GM21526 (cell line): ENCODE measurements at regions not wholly inside any gene's neighbourhood (a gene's known extent, or its start where the extent isn't known, plus 50 kb on each side); places are given as distances from the start of the nearest gene placed in this dataset.
"Not testable (repeated sequence)": the region's sequence is repeated elsewhere in the genome, so short reads cannot be mapped to it uniquely, and the experiment has no call there.

Experiments
- ATAC-seq: cut with Tn5 transposase; IDR thresholded peaks from one replicate; pipeline ENCODE4 v1.9.1; 2021; ENCODE audit warnings: moderate library complexity; ENCODE audit not compliant: unreplicated experiment, low FRiP score

DNA sequence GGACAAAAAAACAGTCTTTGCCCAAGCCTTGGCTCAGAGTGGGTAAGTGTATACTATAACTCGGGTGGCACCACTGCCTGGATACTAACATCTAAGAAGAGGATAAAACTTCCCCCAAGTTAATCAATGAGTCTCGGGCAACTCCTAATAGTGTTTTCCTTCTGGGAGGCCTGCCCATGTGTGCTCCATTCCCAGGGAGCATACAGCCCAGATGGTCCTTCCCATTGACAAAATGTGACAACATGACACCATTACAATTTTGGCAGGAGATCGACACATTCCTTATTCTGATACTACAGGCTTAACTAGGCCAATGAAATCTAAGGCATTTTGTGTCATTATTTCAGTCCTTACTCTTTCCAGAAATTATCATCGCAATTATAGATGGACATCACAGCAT lies 52.7 kb upstream of the CRIM1 start:
- no peak for ATAC-seq

DNA sequence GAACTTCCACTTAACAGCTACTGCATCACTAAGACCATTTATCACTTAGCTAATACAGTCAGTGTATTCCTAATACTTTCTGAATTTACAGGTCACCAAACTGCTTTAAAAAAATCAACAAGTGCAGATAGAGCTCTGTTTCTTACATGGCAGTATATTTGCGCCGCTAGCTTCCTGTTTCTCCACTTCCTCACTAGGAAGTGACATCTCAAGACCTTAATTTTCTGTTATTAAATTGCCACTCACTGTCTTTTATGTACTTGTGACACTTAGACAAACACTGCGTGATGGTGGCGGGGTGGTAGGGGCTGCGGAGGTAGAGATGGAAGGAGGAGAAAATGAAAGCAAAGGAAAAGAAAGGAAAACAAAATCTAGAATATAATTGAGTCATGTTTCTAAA lies 53.7 kb upstream of the CRIM1 start:
- no peak for ATAC-seq

DNA sequence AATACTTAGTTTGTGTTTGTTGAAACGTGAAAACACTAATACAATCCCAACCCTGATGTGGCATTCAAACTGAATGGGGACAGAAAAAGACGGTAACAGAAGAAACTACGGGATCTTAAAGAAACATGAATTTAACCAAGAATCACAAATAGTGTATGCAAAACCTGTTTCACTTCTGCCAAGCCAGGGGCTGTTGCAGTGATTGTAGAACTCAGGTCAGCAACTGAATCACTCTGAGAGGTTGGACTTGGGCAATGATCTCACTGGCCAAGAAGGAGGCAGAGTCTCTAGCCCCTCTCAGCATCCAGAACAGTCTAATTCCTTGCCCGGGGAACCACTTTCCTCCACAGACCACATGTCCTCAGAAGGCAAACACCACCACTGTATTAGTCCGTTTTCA lies 54.9 kb upstream of the CRIM1 start:
- ATAC-seq, result peak; percentile 69

DNA sequence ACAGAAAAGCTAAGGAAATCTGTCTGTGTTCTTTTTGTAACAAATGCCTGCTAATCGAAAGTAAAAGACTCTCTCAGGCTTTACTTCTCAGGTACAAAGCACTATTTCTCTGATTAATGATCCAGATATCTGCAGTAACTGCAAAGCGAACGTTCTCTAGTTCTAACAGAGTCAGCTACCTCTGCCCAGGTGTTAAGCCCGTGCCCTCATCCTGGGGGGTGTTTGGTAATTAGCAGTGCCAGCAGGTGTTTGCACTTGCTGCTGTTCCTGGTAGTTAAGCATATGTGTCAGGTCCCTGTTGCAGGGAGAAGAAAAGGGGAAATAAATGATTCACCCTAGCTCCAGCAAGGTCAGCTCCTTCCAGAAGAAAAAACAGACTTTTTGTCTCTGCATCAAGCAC lies 58.8 kb upstream of the CRIM1 start:
- ATAC-seq, result no peak

DNA sequence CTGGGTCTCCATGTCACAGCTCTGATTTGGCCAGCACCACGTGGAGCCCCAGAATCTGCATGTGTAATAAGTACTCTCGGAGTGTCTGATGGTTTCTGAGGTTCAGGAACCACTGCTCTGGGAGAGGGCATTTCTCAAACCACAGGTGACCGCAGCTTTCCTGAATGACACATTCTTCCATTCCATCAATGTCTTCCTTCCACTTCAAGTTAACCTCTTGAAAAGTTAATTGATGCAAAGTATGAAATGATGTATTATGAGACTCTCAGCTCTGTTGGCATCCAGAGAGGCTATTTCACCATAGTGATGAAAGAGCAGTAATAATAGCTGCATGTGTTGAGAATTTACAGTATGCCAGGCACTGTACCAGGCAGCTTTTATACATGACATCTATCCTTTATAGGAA lies 61.3 kb upstream of the CRIM1 start:
- ATAC-seq, result no peak

DNA sequence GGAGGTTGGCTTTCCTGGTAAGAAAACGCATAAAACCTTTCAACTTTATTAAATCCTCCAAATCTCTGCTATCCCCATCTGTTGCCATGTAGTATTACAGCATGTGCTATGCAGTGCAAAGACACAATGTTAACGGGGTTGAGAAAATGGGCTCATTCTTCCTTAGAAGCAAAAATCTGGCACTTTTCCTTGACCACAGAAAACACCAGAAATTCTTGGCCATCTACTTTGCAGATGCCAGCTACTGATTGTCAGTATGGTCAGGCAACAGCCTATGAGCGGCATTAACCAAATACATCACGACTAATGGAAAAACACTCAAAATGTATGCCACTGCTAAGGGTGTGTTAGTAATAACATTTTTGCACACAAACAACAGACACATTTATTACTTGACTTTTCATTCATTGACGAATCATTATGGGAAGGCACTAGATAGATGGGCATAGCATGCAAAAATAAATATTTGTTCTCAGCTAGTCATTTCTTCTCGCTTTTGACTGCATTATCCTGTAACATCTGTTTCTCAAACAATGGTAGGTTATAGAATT lies 65.2 kb upstream of the CRIM1 start:
- ATAC-seq, result no peak

DNA sequence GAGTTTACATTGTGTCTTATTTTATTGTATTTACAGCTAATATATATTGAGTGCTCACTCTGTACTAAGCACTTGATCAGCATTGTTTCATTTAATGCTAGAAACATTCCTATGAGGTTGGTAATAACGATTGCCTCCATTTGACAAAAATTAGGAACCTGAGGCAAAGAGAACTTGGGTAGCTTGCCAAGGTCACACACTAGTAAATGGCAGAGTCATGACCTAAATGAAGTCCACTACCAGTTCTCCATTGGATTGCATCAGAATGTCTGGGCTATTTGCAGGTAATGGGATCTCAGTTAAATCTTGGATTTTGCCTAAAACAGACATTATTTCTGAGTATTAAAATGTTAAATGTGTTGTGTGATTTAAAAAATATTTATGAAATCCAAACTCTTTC lies 65.8 kb upstream of the CRIM1 start:
- no peak for ATAC-seq

DNA sequence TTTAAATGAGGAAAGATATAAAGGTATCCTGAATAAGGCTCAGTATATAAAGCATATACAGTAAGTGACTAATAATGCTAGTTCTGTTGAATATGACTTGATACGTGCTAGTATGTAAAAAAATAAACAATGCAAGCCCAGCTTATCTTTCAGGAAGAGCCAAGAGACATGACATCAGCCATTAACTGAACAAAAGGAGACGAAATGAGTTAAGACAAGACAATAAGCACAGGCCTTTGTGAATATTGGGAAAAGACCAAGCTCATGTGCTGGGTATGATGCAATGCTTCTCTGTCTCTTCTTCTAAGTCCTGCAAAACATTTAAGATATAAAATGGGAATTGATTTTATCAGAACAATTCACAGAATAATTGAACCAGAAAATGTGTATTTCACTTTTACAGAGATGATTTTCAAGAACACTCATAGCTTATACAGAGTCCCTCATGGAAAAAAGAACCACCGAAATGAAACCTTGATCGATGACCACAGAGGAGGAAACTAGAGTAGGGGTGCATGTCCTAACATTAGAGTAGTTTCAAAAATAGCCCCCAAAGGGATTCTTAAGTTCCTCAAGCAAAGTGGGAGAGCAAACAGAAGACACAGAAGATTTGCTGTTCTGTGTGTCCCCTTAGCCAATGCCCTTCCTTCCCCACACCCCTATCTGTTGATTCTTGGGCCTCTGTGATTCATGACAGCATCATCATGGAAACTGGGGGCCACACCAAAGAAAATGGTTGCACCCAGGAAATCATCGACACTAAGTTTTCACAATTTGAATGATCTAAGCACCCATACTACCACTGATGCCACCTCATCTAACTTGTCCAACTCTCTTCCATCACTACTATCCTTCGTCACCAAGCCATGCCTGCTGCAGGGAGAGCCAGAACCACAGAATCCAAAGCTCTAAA lies 68.0 kb upstream of the CRIM1 start:
- no peak for ATAC-seq

DNA sequence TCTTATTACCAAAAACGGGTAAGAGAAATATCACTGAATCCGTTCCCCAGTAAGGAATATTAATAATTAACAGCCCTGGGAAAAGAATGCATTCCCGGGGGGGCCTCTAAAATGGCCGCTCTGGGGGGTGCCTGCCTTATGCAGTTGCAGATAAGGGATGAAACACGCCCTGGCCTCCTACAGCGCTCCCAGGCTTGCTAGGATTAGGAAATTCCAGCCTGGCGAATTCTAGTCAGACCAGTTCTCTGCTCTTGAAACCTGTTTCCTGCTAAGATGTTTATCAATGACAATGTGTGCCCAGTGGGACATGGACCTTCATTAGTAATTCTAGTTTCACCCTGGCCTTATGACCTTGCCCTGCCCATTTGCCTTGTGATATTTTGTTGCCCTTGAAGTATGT lies 76.1 kb upstream of the CRIM1 start:
- ATAC-seq, result not testable (repeated sequence)

DNA sequence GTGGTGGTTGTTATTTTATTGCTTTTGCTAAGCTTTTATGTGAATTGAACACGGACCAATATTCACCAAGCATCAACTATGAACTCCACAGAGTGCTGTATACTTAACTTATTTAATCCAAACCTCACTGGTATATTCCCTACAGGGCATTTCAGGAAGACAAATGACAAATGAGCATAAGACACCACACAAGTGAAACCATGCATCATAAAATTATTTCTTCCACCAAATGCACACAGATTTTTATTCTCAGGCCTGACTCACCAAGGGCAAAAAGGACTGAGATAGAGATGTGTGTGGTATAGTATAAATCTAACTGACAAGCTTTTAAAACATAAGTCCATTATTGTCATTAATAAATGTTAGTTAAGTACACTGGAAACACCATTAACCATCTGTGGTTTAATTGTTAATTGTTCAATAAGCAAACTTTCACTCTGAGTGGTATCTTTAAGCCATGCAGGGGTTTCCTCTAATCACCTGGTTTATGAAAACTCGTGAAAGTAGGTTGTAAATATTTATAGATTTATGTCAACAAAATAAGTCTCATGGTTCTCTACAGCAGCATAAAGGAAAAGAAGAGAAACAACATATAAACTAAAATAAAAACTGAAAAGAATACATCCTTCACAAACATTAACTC lies 77.6 kb upstream of the CRIM1 start:
- no peak for ATAC-seq

DNA sequence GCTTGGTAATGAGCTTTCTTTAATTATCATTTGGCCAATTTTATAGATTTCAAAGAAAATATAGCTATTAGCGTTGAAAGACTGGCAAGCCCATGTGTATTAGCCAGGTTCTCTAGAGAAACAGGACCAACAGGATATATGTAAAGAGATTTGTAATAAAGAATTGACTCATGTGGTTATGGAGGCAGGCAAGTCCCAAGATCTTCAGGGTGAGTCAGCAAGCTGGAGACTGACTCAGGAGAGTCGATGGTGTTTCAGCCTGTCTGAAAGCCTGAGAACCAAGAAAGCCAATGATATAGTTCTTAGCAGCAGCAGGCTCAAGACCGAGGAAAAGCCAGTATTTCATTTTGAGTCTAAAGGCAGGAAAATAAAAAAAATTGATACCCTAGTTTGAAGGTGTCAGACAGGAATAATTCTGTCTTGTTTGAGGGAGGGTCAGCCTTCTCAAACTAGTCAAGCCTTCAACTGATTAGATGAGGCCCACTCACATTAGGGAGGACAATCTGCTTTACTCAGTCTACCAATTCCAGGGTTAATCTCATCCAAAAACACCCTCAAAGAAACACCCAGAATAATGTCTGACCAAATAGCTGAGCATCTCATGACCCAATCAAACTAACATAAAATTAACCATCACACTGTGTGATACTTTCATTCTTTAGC lies 78.3 kb upstream of the CRIM1 start:
- no peak for ATAC-seq

DNA sequence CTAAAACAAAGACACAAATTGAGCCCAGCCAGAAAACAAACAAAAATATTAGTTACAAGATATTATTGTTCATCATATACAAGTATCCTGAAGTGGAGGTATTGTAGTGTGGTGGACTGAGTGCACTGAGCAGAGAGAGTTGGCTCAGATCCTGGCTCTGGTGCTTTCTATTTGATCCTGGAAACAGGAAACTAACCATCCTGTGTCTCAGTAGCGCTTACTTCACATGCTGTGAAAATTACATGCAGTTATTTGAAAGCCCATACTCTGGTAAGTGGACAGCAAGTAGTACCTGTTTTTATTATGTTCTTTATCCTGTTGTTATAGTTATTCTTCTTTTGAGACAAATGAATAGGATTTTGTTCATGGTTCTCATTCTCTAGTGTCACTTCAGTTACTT lies 84.3 kb upstream of the CRIM1 start:
- no peak for ATAC-seq

DNA sequence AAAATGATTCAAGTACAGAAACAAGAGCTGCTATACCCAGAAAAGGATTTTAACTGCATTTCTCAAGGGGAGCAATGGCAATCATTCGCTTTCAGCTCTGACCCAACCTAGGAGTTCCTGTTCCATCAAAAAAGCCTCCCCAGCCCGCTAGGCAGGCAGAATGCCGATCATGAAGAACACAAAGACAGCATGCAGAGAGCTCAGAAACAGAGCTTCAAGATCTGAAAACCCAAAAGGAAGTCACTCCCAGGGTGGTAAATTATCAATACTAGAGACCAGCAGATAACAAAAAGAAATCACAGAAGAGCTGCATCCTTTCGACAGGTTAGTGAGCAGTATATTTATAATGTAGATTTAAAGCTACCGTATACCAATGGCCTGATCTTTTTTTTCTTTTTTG lies 84.8 kb upstream of the CRIM1 start:
- ATAC-seq, result no peak

DNA sequence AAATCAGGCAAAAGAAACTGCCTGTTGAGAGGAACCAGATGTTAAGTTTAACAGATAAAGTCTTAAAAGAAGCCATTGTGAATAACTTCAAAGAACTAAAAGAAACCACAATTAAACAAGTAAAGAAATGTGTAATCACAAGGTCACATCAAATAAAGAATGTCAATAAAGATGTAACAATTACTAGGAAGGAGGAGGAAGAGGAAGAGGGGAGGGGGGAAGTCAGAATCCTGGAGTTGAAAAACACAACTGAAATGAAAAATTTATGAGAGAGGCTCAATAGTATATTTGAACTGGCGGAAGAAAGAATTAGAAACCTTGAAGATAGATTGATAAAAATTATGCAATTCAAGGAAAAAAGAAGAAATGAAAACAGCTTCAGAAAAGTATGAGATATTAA lies 88.4 kb upstream of the CRIM1 start:
- ATAC-seq, result no peak

DNA sequence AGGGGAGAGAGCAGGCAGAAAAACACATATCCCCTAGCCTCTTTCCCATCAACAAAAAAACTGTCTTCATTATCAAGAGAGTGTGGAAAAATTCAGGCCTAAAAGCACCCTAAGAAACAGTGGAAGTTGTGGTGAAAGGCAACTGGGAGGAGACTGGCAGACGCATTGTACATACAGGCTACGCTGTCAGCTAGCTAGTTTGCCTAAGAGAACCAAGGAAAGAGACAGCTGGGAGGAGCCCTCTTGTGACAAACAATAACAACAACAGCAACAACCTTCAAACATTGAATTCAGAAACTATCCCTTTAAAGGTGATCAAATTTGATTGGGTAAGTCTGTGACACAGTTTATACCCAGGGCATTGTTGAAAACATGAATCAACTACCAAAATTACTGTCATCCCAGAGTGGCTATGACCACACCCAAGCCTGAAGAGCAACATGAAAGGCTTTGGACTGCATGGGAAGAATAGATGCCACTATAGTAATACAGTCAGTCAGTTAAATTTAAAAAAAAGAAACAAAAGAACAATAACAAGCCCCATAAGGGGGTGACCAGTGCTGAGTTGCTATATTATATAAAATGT lies 88.9 kb upstream of the CRIM1 start:
- ATAC-seq, result no peak

DNA sequence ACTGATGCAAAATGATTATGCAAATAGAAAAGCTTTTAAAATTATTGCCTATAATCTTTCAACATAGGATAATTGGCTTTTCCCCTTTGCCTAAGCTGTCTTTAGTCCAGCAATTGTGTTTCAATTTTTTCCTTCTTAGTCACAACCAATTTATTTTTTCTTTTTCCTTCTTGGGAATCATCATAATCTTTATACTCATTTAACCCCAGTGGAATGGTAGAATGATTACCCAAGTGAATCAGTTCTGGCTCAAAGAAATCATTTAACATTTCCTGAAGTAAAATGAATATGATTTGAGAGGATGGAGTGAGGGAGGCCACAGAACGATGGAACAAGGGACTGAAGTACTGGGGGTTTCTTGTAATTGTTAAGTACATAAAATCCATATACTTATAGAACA lies 93.0 kb upstream of the CRIM1 start:
- no peak for ATAC-seq

DNA sequence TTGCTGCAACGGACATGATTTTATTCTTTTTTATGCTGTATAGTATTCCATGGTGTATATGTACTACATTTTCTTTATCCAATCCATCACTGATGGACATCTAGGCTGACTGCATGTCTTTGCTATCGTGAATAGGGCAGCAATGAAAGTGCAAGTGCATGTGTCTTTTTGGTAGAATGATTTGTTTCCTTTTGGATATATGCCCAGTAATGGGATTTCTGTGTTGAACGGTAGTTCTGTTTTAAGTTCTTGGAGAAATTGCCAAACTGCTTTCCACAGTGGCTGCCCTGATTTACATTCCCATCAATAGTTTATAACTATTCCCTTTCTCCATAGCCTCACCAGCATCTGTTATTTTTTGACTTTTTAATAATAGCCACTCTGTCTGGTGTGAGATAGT lies 99.7 kb upstream of the CRIM1 start:
- ATAC-seq, result no peak

DNA sequence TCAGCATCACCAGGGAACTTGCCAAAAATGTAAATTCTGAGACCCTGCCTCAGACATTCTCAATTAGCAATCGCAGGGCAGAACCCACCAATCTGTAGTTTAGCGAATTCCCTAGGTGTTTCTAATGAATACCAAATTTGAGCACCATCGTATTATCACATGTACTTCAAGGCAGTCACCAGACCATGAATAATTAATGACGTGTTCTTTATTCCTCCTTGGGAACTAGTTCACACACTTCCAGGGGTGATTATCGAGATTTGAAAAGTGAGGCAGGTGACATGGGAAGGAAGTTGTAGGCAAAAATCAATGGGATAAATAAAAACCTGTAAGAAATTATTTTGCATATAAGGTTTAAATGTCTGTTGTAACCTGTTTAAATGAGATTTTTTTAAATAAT lies 102.5 kb upstream of the CRIM1 start:
- no peak for ATAC-seq

DNA sequence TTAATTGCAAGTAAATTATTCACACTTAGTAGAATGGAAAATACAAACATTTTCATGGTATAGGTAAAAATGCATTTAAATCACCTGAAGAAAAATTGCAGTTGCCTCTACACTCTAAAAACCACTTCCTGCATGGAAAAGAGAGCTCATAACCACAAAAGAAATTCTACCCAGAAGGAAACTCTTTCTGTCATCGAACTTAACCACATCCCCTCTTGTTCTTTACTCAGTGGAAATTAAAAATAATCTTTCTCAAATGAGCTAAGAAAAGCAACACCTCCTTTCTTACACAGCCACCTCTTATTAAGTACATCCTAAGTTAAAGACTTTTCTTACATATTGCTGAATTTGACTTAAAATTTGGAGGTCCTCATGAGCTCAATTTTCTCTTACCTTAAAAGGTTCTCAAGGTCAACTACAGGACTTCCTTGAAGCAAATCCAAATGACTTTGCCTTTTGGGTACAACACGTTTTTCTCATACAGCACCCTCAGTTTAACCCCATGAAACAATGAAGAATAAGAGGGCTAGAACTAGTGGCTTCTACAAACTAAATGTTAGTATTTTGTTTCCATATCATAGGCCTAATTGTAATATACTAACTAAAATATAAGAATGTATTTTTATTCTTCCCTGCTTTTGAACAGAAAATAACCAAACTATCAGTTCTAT lies 109.1 kb upstream of the CRIM1 start:
- ATAC-seq, result peak; percentile 93

DNA sequence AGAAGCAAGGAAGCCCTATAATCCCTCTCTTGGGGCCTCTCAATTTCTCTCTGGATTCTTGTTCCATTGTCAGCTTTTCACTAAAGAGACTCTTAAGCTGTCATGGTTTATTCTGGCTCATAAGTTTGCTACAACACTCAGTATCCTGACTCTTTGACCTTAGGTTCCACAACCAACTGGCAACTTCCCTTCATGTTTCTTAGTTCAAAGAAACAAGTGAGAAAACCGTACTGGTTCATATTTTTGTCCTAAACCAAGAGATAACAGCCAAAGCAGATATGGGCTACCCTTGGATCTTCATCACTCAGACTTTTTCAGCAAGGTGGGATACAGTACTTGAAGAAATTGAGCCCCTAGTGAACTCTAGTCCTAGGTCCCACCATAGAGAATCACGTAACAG lies 109.9 kb upstream of the CRIM1 start:
- no peak for ATAC-seq
